HEK293 (cell line): ENCODE measurements at regions not wholly inside any gene's neighbourhood (a gene's known extent, or its start where the extent isn't known, plus 50 kb on each side); places are given as distances from the start of the nearest gene placed in this dataset.

ENCODE experiments used
- CTCF ChIA-PET: fragments of 350-600 bp; formaldehyde crosslinking; extraction: SDS; loops from one replicate; lab custom pipeline; 2021; ENCODE audit warnings: antibody characterized with exemption; lab: Yijun Ruan, JAX
- POLR2A ChIA-PET: fragments of 300-600 bp; formaldehyde crosslinking; extraction: SDS; loops from one replicate; lab custom pipeline; 2020; ENCODE audit warnings: antibody characterized with exemption, inconsistent platforms; lab: Yijun Ruan, JAX
- H3K27ac ChIP-seq: fragments of 200-500 bp; sonication (Bioruptor generic); 2 replicates; pipeline ENCODE4 v1.5.1; 2014; ENCODE audit warnings: low read depth, low read length, control low read depth, inconsistent platforms; ENCODE audit errors: extremely low read depth
- H3K36me3 ChIP-seq, 2 experiments: fragments of 200-500 bp in 1 of 2; sonication (Bioruptor generic) in 1 of 2; 1 replicate in 1 of 2; 2 replicates in 1 of 2; pipeline ENCODE4 v1.5.1; 2014 to 2017; ENCODE audit warnings: inconsistent platforms in 2 of 2, low read length in 2 of 2; ENCODE audit not compliant: control insufficient read depth in 2 of 2, insufficient read depth in 1 of 2
- H3K4me1 ChIP-seq: fragments of 200-500 bp; sonication (Bioruptor generic); 2 replicates; pipeline ENCODE4 v1.5.1; 2014; ENCODE audit warnings: mild to moderate bottlenecking, low read length, inconsistent platforms; ENCODE audit not compliant: control insufficient read depth, insufficient read depth
- H3K4me3 ChIP-seq: 2 replicates; pipeline ENCODE4 v1.5.1; 2011; ENCODE audit warnings: low read depth, mild to moderate bottlenecking, control low read depth, low read length, moderate library complexity
- H3K9me3 ChIP-seq: fragments of 200-500 bp; sonication (Bioruptor generic); 2 replicates; pipeline ENCODE4 v1.5.1; 2014; ENCODE audit warnings: low read depth, low read length, inconsistent platforms; ENCODE audit not compliant: control insufficient read depth, insufficient read depth
- GLI2 ChIP-seq: fragments of 450-650 bp; formaldehyde crosslinking; IDR thresholded peaks from 2 replicates; pipeline ENCODE4; 2017; ENCODE audit warnings: missing biosample characterization, missing genetic modification characterization, low read depth, borderline replicate concordance
- KLF1 ChIP-seq: fragments of 450-650 bp; formaldehyde crosslinking; IDR thresholded peaks from 2 replicates; pipeline ENCODE4 v1.5.1; 2016; ENCODE audit warnings: missing biosample characterization, missing genetic modification characterization
- MEIS1 ChIP-seq: sonication (generic); formaldehyde crosslinking; IDR thresholded peaks from 2 replicates; pipeline ENCODE4 v1.8.1; 2022; ENCODE audit warnings: missing genetic modification reagents, mild to moderate bottlenecking, borderline replicate concordance
- OVOL3 ChIP-seq: fragments of 450-650 bp; formaldehyde crosslinking; IDR thresholded peaks from 2 replicates; pipeline ENCODE4 v1.5.1; 2016; ENCODE audit warnings: missing biosample characterization, missing genetic modification characterization
- ZFP41 ChIP-seq: fragments of 450-650 bp; formaldehyde crosslinking; IDR thresholded peaks from 2 replicates; pipeline ENCODE4 v1.5.1; 2016; ENCODE audit warnings: missing biosample characterization, missing genetic modification characterization, borderline replicate concordance
- ZFP69B ChIP-seq: fragments of 450-650 bp; formaldehyde crosslinking; IDR thresholded peaks from 2 replicates; pipeline ENCODE4 v1.5.1; 2016; ENCODE audit warnings: missing biosample characterization, missing genetic modification characterization
- ZNF138 ChIP-seq: fragments of 450-650 bp; formaldehyde crosslinking; IDR thresholded peaks from 2 replicates; pipeline ENCODE4 v1.5.1; 2016; ENCODE audit warnings: missing biosample characterization, missing genetic modification characterization, borderline replicate concordance
- ZNF146 ChIP-seq: fragments of 450-650 bp; formaldehyde crosslinking; IDR thresholded peaks from 2 replicates; pipeline ENCODE4 v1.5.1; 2016; ENCODE audit warnings: missing biosample characterization, missing genetic modification characterization
- ZNF239 ChIP-seq: fragments of 450-650 bp; formaldehyde crosslinking; IDR thresholded peaks from 2 replicates; pipeline ENCODE4 v1.5.1; 2016; ENCODE audit warnings: missing biosample characterization, missing genetic modification characterization
- ZNF248 ChIP-seq: fragments of 450-650 bp; formaldehyde crosslinking; IDR thresholded peaks from 2 replicates; pipeline ENCODE4 v1.5.1; 2017; ENCODE audit warnings: missing biosample characterization, missing genetic modification characterization
- ZNF302 ChIP-seq: fragments of 450-650 bp; formaldehyde crosslinking; IDR thresholded peaks from 2 replicates; pipeline ENCODE4 v1.5.1; 2016; ENCODE audit warnings: missing biosample characterization, missing genetic modification characterization, low read depth
- ZNF335 ChIP-seq: fragments of 450-650 bp; formaldehyde crosslinking; conservative IDR thresholded peaks from 2 replicates; pipeline ENCODE4 v1.5.1; 2016; ENCODE audit warnings: missing biosample characterization, missing genetic modification characterization
- ZNF341 ChIP-seq: fragments of 450-650 bp; formaldehyde crosslinking; IDR thresholded peaks from 2 replicates; pipeline ENCODE4; 2016; ENCODE audit warnings: low read depth, missing biosample characterization, missing genetic modification characterization
- ZNF394 ChIP-seq: fragments of 450-650 bp; formaldehyde crosslinking; IDR thresholded peaks from 2 replicates; pipeline ENCODE4 v1.5.1; 2016; ENCODE audit warnings: missing biosample characterization, missing genetic modification characterization, mild to moderate bottlenecking, moderate library complexity, borderline replicate concordance
- ZNF433 ChIP-seq: fragments of 450-650 bp; formaldehyde crosslinking; IDR thresholded peaks from 2 replicates; pipeline ENCODE4 v1.5.1; 2016; ENCODE audit warnings: missing biosample characterization, missing genetic modification characterization, low read depth
- ZNF521 ChIP-seq: fragments of 450-650 bp; formaldehyde crosslinking; IDR thresholded peaks from 2 replicates; pipeline ENCODE4 v1.5.1; 2017; ENCODE audit warnings: missing biosample characterization, mild to moderate bottlenecking, missing genetic modification characterization
- TF ChIP-seq, protein P1 (sequence below): fragments of 450-650 bp; formaldehyde crosslinking; IDR thresholded peaks from 2 replicates; pipeline ENCODE4 v1.5.1; 2016; ENCODE audit warnings: missing biosample characterization, missing genetic modification characterization, borderline replicate concordance
- TF ChIP-seq, protein P2 (sequence below): fragments of 450-650 bp; formaldehyde crosslinking; IDR thresholded peaks from 2 replicates; pipeline ENCODE4 v1.5.1; 2016; ENCODE audit warnings: missing biosample characterization, missing genetic modification characterization, borderline replicate concordance
- TF ChIP-seq, protein P3 (sequence below): fragments of 450-650 bp; formaldehyde crosslinking; IDR thresholded peaks from 2 replicates; pipeline ENCODE4 v1.5.1; 2016; ENCODE audit warnings: missing biosample characterization, missing genetic modification characterization
- TF ChIP-seq, protein P4 (sequence below): fragments of 450-650 bp; IDR thresholded peaks from 2 replicates; pipeline ENCODE4 v1.5.1; 2018; ENCODE audit warnings: missing biosample characterization, mild to moderate bottlenecking, missing genetic modification characterization

- TF ChIP-seq, protein P1, sequence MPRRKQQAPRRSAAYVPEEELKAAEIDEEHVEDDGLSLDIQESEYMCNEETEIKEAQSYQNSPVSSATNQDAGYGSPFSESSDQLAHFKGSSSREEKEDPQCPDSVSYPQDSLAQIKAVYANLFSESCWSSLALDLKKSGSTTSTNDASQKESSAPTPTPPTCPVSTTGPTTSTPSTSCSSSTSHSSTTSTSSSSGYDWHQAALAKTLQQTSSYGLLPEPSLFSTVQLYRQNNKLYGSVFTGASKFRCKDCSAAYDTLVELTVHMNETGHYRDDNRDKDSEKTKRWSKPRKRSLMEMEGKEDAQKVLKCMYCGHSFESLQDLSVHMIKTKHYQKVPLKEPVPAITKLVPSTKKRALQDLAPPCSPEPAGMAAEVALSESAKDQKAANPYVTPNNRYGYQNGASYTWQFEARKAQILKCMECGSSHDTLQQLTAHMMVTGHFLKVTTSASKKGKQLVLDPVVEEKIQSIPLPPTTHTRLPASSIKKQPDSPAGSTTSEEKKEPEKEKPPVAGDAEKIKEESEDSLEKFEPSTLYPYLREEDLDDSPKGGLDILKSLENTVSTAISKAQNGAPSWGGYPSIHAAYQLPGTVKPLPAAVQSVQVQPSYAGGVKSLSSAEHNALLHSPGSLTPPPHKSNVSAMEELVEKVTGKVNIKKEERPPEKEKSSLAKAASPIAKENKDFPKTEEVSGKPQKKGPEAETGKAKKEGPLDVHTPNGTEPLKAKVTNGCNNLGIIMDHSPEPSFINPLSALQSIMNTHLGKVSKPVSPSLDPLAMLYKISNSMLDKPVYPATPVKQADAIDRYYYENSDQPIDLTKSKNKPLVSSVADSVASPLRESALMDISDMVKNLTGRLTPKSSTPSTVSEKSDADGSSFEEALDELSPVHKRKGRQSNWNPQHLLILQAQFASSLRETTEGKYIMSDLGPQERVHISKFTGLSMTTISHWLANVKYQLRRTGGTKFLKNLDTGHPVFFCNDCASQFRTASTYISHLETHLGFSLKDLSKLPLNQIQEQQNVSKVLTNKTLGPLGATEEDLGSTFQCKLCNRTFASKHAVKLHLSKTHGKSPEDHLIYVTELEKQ (tag by site-specific recombination), result no peak
- no peak for TF ChIP-seq OVOL3 (tag by site-specific recombination)
- no peak for TF ChIP-seq KLF1 (tag by site-specific recombination)
- TF ChIP-seq ZNF394 (tag by site-specific recombination), result no peak
- no peak for TF ChIP-seq MEIS1 (CRISPR knock-in tag)
- TF ChIP-seq ZNF248, result no peak
- TF ChIP-seq, protein P2, sequence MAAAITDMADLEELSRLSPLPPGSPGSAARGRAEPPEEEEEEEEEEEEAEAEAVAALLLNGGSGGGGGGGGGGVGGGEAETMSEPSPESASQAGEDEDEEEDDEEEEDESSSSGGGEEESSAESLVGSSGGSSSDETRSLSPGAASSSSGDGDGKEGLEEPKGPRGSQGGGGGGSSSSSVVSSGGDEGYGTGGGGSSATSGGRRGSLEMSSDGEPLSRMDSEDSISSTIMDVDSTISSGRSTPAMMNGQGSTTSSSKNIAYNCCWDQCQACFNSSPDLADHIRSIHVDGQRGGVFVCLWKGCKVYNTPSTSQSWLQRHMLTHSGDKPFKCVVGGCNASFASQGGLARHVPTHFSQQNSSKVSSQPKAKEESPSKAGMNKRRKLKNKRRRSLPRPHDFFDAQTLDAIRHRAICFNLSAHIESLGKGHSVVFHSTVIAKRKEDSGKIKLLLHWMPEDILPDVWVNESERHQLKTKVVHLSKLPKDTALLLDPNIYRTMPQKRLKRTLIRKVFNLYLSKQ (tag by site-specific recombination), result no peak
- no peak for TF ChIP-seq ZFP69B
- no peak for TF ChIP-seq ZNF521 (tag by site-specific recombination)
- TF ChIP-seq ZNF239, result no peak
- TF ChIP-seq ZFP41 (tag by site-specific recombination), result no peak
- no peak for TF ChIP-seq GLI2 (tag by site-specific recombination)
- no peak for TF ChIP-seq ZNF146 (tag by site-specific recombination)
- TF ChIP-seq, all 188 proteins: peak for 0
Observed at GRCh38 chr1:201639826-201640225, 100.9 kb downstream of the NAV1 start (continued).

DNA sequence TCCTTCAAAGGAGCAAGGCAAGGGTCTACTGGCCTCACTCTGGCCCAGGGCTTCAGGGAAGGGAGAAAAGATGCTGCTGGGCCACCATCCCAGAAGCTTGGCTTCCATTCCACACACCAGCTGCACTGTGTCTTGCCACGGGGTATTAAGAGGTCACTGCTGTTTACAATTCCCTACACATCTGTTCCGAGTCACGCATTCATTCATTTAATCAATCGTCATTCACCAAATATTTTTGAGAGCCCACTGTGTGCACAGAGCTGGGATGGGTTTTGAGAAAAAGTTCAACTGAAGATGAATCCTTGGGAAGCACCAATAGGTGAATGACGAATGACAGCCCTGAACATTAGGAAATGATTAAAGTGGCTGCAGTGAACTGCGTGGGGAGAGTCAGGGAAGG, 101.7 kb downstream of the NAV1 start:
- Histone ChIP-seq H3K27ac (no peak overlapping the region), H3K9me3 (no peaks in the 10 kb centered on the region), H3K4me1 (no peaks in the 10 kb centered on the region), H3K4me3 (no peak overlapping the region), H3K36me3 (no peaks in the 10 kb centered on the region)
- ChIA-PET CTCF (interaction anchor here (0.6 to 0.8 kb wide), 2 partner anchors 63 to 82 kb away, joined by 3 read pairs; no protein-coding TSS in a partner anchor), POLR2A (no interaction called here)
- TF ChIP-seq, protein P3, sequence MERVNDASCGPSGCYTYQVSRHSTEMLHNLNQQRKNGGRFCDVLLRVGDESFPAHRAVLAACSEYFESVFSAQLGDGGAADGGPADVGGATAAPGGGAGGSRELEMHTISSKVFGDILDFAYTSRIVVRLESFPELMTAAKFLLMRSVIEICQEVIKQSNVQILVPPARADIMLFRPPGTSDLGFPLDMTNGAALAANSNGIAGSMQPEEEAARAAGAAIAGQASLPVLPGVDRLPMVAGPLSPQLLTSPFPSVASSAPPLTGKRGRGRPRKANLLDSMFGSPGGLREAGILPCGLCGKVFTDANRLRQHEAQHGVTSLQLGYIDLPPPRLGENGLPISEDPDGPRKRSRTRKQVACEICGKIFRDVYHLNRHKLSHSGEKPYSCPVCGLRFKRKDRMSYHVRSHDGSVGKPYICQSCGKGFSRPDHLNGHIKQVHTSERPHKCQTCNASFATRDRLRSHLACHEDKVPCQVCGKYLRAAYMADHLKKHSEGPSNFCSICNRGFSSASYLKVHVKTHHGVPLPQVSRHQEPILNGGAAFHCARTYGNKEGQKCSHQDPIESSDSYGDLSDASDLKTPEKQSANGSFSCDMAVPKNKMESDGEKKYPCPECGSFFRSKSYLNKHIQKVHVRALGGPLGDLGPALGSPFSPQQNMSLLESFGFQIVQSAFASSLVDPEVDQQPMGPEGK, result no peak
- TF ChIP-seq ZNF433 (no peak), ZNF302 (tag by site-specific recombination) (no peak), ZNF335 (tag by site-specific recombination) (no peak), ZNF138 (tag by site-specific recombination) (no peak), ZNF341 (no peak)
- TF ChIP-seq, protein P4, sequence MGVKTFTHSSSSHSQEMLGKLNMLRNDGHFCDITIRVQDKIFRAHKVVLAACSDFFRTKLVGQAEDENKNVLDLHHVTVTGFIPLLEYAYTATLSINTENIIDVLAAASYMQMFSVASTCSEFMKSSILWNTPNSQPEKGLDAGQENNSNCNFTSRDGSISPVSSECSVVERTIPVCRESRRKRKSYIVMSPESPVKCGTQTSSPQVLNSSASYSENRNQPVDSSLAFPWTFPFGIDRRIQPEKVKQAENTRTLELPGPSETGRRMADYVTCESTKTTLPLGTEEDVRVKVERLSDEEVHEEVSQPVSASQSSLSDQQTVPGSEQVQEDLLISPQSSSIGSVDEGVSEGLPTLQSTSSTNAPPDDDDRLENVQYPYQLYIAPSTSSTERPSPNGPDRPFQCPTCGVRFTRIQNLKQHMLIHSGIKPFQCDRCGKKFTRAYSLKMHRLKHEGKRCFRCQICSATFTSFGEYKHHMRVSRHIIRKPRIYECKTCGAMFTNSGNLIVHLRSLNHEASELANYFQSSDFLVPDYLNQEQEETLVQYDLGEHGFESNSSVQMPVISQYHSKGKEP (tag by site-specific recombination), result no peak
